ENCODE measurements at regions not wholly inside any gene's neighbourhood (a gene's known extent, or its start where the extent isn't known, plus 50 kb on each side); places are given as distances from the start of the nearest gene placed in this dataset.

GRCh38 chr9:14391620-14392019, 77.7 kb upstream of the NFIB start:
- intact Hi-C loops (cut with micrococcal nuclease; ENCODE audit: unreplicated experiment): no loop called here

DNA sequence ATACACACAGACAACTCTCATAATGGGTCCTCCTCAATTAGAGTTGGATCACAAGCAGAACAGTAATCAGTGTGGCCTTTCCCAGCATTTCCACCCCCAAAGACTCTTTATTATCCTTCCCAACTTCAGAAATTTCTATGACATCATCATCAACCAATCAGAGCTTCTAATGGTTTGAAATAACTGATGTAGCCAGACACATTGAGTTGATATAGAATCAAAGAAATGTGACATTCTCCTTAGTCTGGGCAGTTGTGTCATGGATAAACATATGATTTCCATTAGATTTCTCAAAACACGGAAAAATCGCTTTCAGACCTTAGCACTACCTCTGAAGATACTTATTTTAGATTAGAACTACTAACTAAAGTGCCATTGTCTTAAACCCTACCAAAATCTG, 75.7 kb upstream of the NFIB start:
- Histone ChIP-seq H3K4me1 (ENCODE audit: insufficient read depth, low read length, poor library complexity, severe bottlenecking) (no peaks in the 10 kb centered on the region), H3K4me3 (ENCODE audit: low read depth, low read length, poor library complexity, severe bottlenecking) (no peak overlapping the region), H3K27ac (ENCODE audit: low read depth, low read length, poor library complexity, severe bottlenecking) (no peak overlapping the region), H3K9me3 (ENCODE audit: low read depth, low read length, poor library complexity, severe bottlenecking) (no peaks in the 10 kb centered on the region), H3K27me3 (replicated peaks; ENCODE audit: insufficient read depth, low read depth, low read length, poor library complexity) (no peaks in the 10 kb centered on the region), H3K36me3 (ENCODE audit: insufficient read depth, low read length, poor library complexity, severe bottlenecking) (no peaks in the 10 kb centered on the region)
- TF ChIP-seq, protein P1, sequence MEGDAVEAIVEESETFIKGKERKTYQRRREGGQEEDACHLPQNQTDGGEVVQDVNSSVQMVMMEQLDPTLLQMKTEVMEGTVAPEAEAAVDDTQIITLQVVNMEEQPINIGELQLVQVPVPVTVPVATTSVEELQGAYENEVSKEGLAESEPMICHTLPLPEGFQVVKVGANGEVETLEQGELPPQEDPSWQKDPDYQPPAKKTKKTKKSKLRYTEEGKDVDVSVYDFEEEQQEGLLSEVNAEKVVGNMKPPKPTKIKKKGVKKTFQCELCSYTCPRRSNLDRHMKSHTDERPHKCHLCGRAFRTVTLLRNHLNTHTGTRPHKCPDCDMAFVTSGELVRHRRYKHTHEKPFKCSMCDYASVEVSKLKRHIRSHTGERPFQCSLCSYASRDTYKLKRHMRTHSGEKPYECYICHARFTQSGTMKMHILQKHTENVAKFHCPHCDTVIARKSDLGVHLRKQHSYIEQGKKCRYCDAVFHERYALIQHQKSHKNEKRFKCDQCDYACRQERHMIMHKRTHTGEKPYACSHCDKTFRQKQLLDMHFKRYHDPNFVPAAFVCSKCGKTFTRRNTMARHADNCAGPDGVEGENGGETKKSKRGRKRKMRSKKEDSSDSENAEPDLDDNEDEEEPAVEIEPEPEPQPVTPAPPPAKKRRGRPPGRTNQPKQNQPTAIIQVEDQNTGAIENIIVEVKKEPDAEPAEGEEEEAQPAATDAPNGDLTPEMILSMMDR (conservative IDR thresholded peaks at IDR 0.05; ENCODE audit: low read depth, low read length): no peak
- no peak for TF ChIP-seq EZH2 (IDR thresholded peaks at IDR 0.05; ENCODE audit: borderline replicate concordance, low read depth, low read length, poor library complexity, severe bottlenecking)
- ChIA-PET CTCF (no interaction called here), POLR2A (ENCODE audit: low non-redundant PET) (no interaction called here)
- no peak for DNase-seq (ENCODE audit: low spot score)
- BruUV-seq (replicated peaks): no TSS peak
- intact Hi-C loops (cut with micrococcal nuclease; ENCODE audit: unreplicated experiment): no loop called here

More at GRCh38 chr9:14391620-14392019, 77.7 kb upstream of the NFIB start:
- ChIA-PET POLR2A (ENCODE audit: low non-redundant PET) (no interaction called here), CTCF (no interaction called here)
- BruUV-seq (replicated peaks): no TSS peak
- no peak overlapping the region for H3K4me3 ChIP-seq (ENCODE audit: low read depth, low read length, poor library complexity, severe bottlenecking)
- no peak for DNase-seq (ENCODE audit: low spot score)
- no peaks in the 10 kb centered on the region for H3K9me3 ChIP-seq (ENCODE audit: low read depth, low read length, poor library complexity, severe bottlenecking)
- H3K36me3 ChIP-seq (ENCODE audit: insufficient read depth, low read length, poor library complexity, severe bottlenecking): no peaks in the 10 kb centered on the region
- no peak overlapping the region for H3K27ac ChIP-seq (ENCODE audit: low read depth, low read length, poor library complexity, severe bottlenecking)
- H3K4me1 ChIP-seq (ENCODE audit: insufficient read depth, low read length, poor library complexity, severe bottlenecking): no peaks in the 10 kb centered on the region
- TF ChIP-seq EZH2 (IDR thresholded peaks at IDR 0.05; ENCODE audit: borderline replicate concordance, low read depth, low read length, poor library complexity, severe bottlenecking): no peak
- TF ChIP-seq, protein P1 (conservative IDR thresholded peaks at IDR 0.05; ENCODE audit: low read depth, low read length): no peak
- no peaks in the 10 kb centered on the region for H3K27me3 ChIP-seq (replicated peaks; ENCODE audit: insufficient read depth, low read depth, low read length, poor library complexity)

- H3K27ac ChIP-seq (ENCODE audit: low read depth, low read length, poor library complexity, severe bottlenecking): no peak overlapping the region
- ChIA-PET POLR2A (ENCODE audit: low non-redundant PET) (no interaction called here), CTCF (no interaction called here)
- intact Hi-C loops (cut with micrococcal nuclease; ENCODE audit: unreplicated experiment): no loop called here
- H3K4me3 ChIP-seq (ENCODE audit: low read depth, low read length, poor library complexity, severe bottlenecking): no peak overlapping the region
- no peaks in the 10 kb centered on the region for H3K4me1 ChIP-seq (ENCODE audit: insufficient read depth, low read length, poor library complexity, severe bottlenecking)
- no TSS peak for BruUV-seq (replicated peaks)
- no peaks in the 10 kb centered on the region for H3K9me3 ChIP-seq (ENCODE audit: low read depth, low read length, poor library complexity, severe bottlenecking)
- no peak for DNase-seq (ENCODE audit: low spot score)
- no peaks in the 10 kb centered on the region for H3K27me3 ChIP-seq (replicated peaks; ENCODE audit: insufficient read depth, low read depth, low read length, poor library complexity)
- no peaks in the 10 kb centered on the region for H3K36me3 ChIP-seq (ENCODE audit: insufficient read depth, low read length, poor library complexity, severe bottlenecking)
- no peak for TF ChIP-seq EZH2 (IDR thresholded peaks at IDR 0.05; ENCODE audit: borderline replicate concordance, low read depth, low read length, poor library complexity, severe bottlenecking)
- TF ChIP-seq, protein P1 (conservative IDR thresholded peaks at IDR 0.05; ENCODE audit: low read depth, low read length): no peak
Measured at GRCh38 chr9:14389146-14389545, 75.2 kb upstream of the NFIB start.
